SK-N-SH (cell line): ENCODE measurements at regions not wholly inside any gene's neighbourhood (a gene's known extent, or its start where the extent isn't known, plus 50 kb on each side); places are given as distances from the start of the nearest gene placed in this dataset.

ENCODE experiments used
- CTCF ChIA-PET: fragments of 300-600, 350-600 bp; formaldehyde crosslinking; extraction: SDS; loops from one replicate; lab custom pipeline; 2021; lab: Yijun Ruan, JAX
- POLR2A ChIA-PET: fragments of 350-600 bp; sonication (Branson Sonifier 250); formaldehyde crosslinking; extraction: SDS; loops from one replicate; lab custom pipeline; 2020; ENCODE audit warnings: antibody characterized with exemption, inconsistent platforms; lab: Yijun Ruan, JAX
- DNase-seq: peaks from one replicate; pipeline ENCODE4 v3.0.0; 2012
- H2AFZ ChIP-seq: fragments of 200-600 bp; sonication (generic); 2 replicates; pipeline ENCODE4 v1.8.1; 2016; ENCODE audit warnings: antibody characterized with exemption, mild to moderate bottlenecking, low read depth
- H3F3A ChIP-seq: fragments of 200-600 bp; sonication (generic); replicated peaks from 2 replicates; pipeline ENCODE3; 2016; ENCODE audit warnings: antibody characterized with exemption, mild to moderate bottlenecking; ENCODE audit not compliant: insufficient read depth
- H3K27ac ChIP-seq, 2 experiments: fragments of 200-500 bp in 1 of 2; fragments of 200-600 bp in 1 of 2; sonication (Bioruptor generic) in 1 of 2; sonication (generic), shearing (Covaris generic) in 1 of 2; 2 replicates each; pipeline versions ENCODE4 v1.5.1 to v1.6.1; 2014 to 2016; ENCODE audit warnings: low read depth in 2 of 2, inconsistent platforms in 1 of 2, low read length in 1 of 2, mild to moderate bottlenecking in 1 of 2, mixed read lengths in 1 of 2
- H3K27me3 ChIP-seq: fragments of 200-600 bp; sonication (generic), shearing (Covaris generic); 2 replicates; pipeline ENCODE4 v1.6.1; 2016; ENCODE audit warnings: mixed run types; ENCODE audit not compliant: insufficient read depth
- H3K36me3 ChIP-seq, 2 experiments: fragments of 200-500 bp in 1 of 2; fragments of 200-600 bp in 1 of 2; sonication (Bioruptor generic) in 1 of 2; sonication (generic) in 1 of 2; replicated peaks in 1 of 2; 2 replicates each; pipeline versions ENCODE3 to v1.5.1; 2014 to 2016; ENCODE audit warnings: low read length in 1 of 2, mild to moderate bottlenecking in 1 of 2; ENCODE audit not compliant: insufficient read depth in 2 of 2, control insufficient read depth in 1 of 2
- H3K4me1 ChIP-seq, 2 experiments: fragments of 200-500 bp in 1 of 2; fragments of 200-600 bp in 1 of 2; sonication (Bioruptor generic) in 1 of 2; sonication (generic), shearing (Covaris generic) in 1 of 2; 2 replicates each; pipeline versions ENCODE4 v1.5.1 to v1.6.1; 2014 to 2016; ENCODE audit warnings: low read depth in 1 of 2, low read length in 1 of 2, mixed run types in 1 of 2; ENCODE audit not compliant: insufficient read depth in 2 of 2, control insufficient read depth in 1 of 2
- H3K4me2 ChIP-seq: fragments of 200-600 bp; sonication (generic), shearing (Covaris generic); 2 replicates; pipeline ENCODE4 v1.6.1; 2017; ENCODE audit warnings: mixed run types
- H3K4me3 ChIP-seq, 2 experiments: fragments of 200-500 bp in 1 of 2; fragments of 200-600 bp in 1 of 2; sonication (Bioruptor generic) in 1 of 2; sonication (generic), shearing (Covaris generic) in 1 of 2; 2 replicates each; pipeline versions ENCODE4 v1.5.1 to v1.8.1; 2014 to 2016; ENCODE audit warnings: low read depth in 2 of 2, inconsistent platforms in 1 of 2, low read length in 1 of 2, mild to moderate bottlenecking in 1 of 2, mixed read lengths in 1 of 2, moderate library complexity in 1 of 2
- H3K79me2 ChIP-seq: fragments of 200-600 bp; sonication (generic); 2 replicates; pipeline ENCODE4 v1.8.1; 2017; ENCODE audit warnings: mild to moderate bottlenecking; ENCODE audit not compliant: insufficient read depth
- H3K9ac ChIP-seq: fragments of 200-600 bp; sonication (generic); 2 replicates; pipeline ENCODE4 v1.6.1; 2017; ENCODE audit warnings: mixed run types
- H3K9me2 ChIP-seq: fragments of 200-600 bp; sonication (generic); 2 replicates; pipeline ENCODE4 v1.6.1; 2017; ENCODE audit warnings: mixed run types
- H3K9me3 ChIP-seq: fragments of 200-600 bp; sonication (generic); 2 replicates; pipeline ENCODE4 v1.6.1; 2017; ENCODE audit warnings: mixed run types, mild to moderate bottlenecking, moderate library complexity
- H4K20me1 ChIP-seq: fragments of 200-600 bp; sonication (generic); 2 replicates; pipeline ENCODE4 v1.6.1; 2017; ENCODE audit warnings: mild to moderate bottlenecking, mixed run types; ENCODE audit not compliant: insufficient read depth
- CHD2 ChIP-seq: fragments of 150-350 bp; IDR thresholded peaks from 2 replicates; pipeline ENCODE4 v1.6.1; 2018; ENCODE audit warnings: low read length; ENCODE audit not compliant: partially characterized antibody
- ELF1 ChIP-seq: IDR thresholded peaks from 2 replicates; pipeline ENCODE4 v1.4.0; 2012
- EP300 ChIP-seq, 2 experiments: IDR thresholded peaks; 2 replicates each; pipeline versions ENCODE4 v1.4.0 to v1.6.1; 2012; ENCODE audit warnings: borderline replicate concordance in 1 of 2, low read depth in 1 of 2, low read length in 1 of 2
- GABPA ChIP-seq: IDR thresholded peaks from 2 replicates; pipeline ENCODE4 v1.4.0; 2012; ENCODE audit warnings: low read depth, mild to moderate bottlenecking
- GATA2 ChIP-seq: sonication (generic); formaldehyde crosslinking; IDR thresholded peaks from 2 replicates; pipeline ENCODE4 v1.5.0; 2020; ENCODE audit warnings: mild to moderate bottlenecking, missing genetic modification reagents
- JUND ChIP-seq: IDR thresholded peaks from 2 replicates; pipeline ENCODE4 v1.4.0; 2012
- MXI1 ChIP-seq: IDR thresholded peaks from 2 replicates; pipeline ENCODE4 v1.6.1; 2012; ENCODE audit warnings: mild to moderate bottlenecking, low read depth, low read length, improper control_type of control experiment
- NRF1 ChIP-seq: IDR thresholded peaks from 2 replicates; pipeline ENCODE4 v1.6.1; 2012; ENCODE audit warnings: low read depth, mild to moderate bottlenecking, low read length
- RAD21 ChIP-seq: IDR thresholded peaks from 2 replicates; pipeline ENCODE4 v1.6.1; 2012; ENCODE audit warnings: mild to moderate bottlenecking, low read length
- SIN3A ChIP-seq: IDR thresholded peaks from 2 replicates; pipeline ENCODE4 v1.6.1; 2012; ENCODE audit warnings: low read depth, mild to moderate bottlenecking, low read length, moderate library complexity, borderline replicate concordance
- SMC3 ChIP-seq: IDR thresholded peaks from 2 replicates; pipeline ENCODE4 v1.6.1; 2012; ENCODE audit warnings: low read depth, low read length, improper control_type of control experiment
- TCF12 ChIP-seq: IDR thresholded peaks from 2 replicates; pipeline ENCODE4 v1.4.0; 2012
- WGBS: methylation state at CpG from one replicate; pipeline ENCODE4 v1.1.6; 2017; ENCODE audit warnings: low lambda C conversion rate; 5-methylcytosine and 5-hydroxymethylcytosine counted together
- TF ChIP-seq, protein P1 (sequence below): IDR thresholded peaks from 2 replicates; pipeline ENCODE4 v1.4.0; 2012; ENCODE audit warnings: low read depth
- TF ChIP-seq, protein P2 (sequence below): IDR thresholded peaks from 2 replicates; pipeline ENCODE4 v1.4.0; 2012; ENCODE audit warnings: low read depth, borderline replicate concordance
- TF ChIP-seq, protein P3 (sequence below): fragments of 150-350 bp; IDR thresholded peaks from 2 replicates; pipeline ENCODE4 v1.6.1; 2017; ENCODE audit warnings: antibody characterized with exemption, low read length, low read depth, borderline replicate concordance
- TF ChIP-seq, protein P4 (sequence below): IDR thresholded peaks from 2 replicates; pipeline ENCODE4 v1.4.0; 2012; ENCODE audit warnings: low read depth, borderline replicate concordance

DNA sequence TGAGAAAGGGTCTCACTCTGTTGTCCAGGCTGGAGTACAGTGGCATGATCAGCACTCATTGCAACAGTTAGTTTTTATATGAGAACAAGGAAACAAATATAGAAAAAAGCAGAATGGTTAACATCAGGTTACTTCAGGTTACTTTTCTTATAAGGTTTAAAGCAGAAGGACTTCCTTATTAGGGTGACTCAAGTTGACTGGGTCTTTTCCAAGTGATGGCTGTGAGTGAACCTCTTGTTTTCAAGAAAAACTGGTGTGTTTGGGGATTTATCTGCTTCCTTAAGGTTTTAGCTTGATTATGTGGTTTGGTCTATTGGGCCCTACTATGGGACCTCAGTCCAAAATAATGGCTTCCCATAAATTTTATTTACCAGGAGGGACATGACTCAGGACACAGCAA is 99.2 kb downstream of the ARRDC3 start:
- POLR2A ChIA-PET, result no interaction called here
- peak overlapping the region in 1 of 2 experiments; percentile 53; a peak in 2 of 4 replicates for H3K27ac ChIP-seq
- DNase-seq, result no peak

DNA sequence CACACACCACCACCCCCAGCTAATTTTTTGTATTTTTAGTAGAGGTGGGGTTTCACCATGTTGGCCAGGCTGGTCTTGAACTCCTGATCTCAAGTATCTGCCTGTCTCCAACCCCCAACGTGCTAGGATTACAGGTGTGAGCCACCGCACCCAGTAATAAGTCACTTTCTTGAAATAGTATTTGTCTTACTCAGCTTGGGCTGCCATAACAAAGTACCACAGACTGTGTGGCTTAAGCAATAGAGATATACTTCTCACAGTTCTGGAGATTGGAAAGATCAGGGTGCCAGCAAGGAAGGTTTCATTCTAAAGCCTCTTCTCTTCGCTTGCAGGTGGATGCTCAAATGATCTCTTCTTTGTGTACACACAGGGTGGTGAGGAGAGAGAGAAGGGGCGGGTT is 99.8 kb downstream of the ARRDC3 start:
- no peak for DNase-seq
- Histone ChIP-seq H3K27ac (peak overlapping the region in 1 of 2 experiments; percentile 53; a peak in 1 of 4 replicates), H3K36me3 (no peaks in the 10 kb centered on the region), H3K9ac (no peak overlapping the region), H3K4me2 (no peak overlapping the region), H3K4me3 (no peak overlapping the region), H3K79me2 (no peaks in the 10 kb centered on the region), H3K9me2 (no peaks in the 10 kb centered on the region), H3K9me3 (no peaks in the 10 kb centered on the region), H4K20me1 (no peaks in the 10 kb centered on the region), H3K4me1 (peaks cover 14 to 17% of the 10 kb centered on the region in 2 experiments), H3F3A (peaks cover 24% of the 10 kb centered on the region), H3K27me3 (no peaks in the 10 kb centered on the region), H2AFZ (no peak overlapping the region)
- WGBS, result 89% methylated on average over 4 of the region's 4 CpGs
- CTCF ChIA-PET, result no interaction called here
- POLR2A ChIA-PET, result interaction anchor here (1.2 kb wide), 1 partner anchor 98 kb away, joined by 3 read pairs; no protein-coding TSS in a partner anchor
- TF ChIP-seq, protein P1, sequence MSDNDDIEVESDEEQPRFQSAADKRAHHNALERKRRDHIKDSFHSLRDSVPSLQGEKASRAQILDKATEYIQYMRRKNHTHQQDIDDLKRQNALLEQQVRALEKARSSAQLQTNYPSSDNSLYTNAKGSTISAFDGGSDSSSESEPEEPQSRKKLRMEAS, result no peak
- no peak for TF ChIP-seq SIN3A
- TF ChIP-seq JUND, result no peak
- TF ChIP-seq TCF12, result no peak
- no peak for TF ChIP-seq RAD21
- no peak for TF ChIP-seq CHD2
- no peak for TF ChIP-seq ELF1
- TF ChIP-seq MXI1, result no peak
- no peak for TF ChIP-seq GABPA
- TF ChIP-seq, protein P2, sequence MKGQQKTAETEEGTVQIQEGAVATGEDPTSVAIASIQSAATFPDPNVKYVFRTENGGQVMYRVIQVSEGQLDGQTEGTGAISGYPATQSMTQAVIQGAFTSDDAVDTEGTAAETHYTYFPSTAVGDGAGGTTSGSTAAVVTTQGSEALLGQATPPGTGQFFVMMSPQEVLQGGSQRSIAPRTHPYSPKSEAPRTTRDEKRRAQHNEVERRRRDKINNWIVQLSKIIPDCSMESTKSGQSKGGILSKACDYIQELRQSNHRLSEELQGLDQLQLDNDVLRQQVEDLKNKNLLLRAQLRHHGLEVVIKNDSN, result no peak
- no peak for TF ChIP-seq GATA2 (CRISPR knock-in tag)
- TF ChIP-seq SMC3, result no peak
- no peak for TF ChIP-seq NRF1
- TF ChIP-seq, protein P3, sequence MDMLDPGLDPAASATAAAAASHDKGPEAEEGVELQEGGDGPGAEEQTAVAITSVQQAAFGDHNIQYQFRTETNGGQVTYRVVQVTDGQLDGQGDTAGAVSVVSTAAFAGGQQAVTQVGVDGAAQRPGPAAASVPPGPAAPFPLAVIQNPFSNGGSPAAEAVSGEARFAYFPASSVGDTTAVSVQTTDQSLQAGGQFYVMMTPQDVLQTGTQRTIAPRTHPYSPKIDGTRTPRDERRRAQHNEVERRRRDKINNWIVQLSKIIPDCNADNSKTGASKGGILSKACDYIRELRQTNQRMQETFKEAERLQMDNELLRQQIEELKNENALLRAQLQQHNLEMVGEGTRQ, result no peak
- TF ChIP-seq EP300 (IDR thresholded peaks at IDR 0.05; ENCODE audit: borderline replicate concordance in 1 of 2, low read depth in 1 of 2, low read length in 1 of 2), result no peak
- TF ChIP-seq, protein P4, sequence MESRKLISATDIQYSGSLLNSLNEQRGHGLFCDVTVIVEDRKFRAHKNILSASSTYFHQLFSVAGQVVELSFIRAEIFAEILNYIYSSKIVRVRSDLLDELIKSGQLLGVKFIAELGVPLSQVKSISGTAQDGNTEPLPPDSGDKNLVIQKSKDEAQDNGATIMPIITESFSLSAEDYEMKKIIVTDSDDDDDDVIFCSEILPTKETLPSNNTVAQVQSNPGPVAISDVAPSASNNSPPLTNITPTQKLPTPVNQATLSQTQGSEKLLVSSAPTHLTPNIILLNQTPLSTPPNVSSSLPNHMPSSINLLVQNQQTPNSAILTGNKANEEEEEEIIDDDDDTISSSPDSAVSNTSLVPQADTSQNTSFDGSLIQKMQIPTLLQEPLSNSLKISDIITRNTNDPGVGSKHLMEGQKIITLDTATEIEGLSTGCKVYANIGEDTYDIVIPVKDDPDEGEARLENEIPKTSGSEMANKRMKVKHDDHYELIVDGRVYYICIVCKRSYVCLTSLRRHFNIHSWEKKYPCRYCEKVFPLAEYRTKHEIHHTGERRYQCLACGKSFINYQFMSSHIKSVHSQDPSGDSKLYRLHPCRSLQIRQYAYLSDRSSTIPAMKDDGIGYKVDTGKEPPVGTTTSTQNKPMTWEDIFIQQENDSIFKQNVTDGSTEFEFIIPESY, result no peak

More for the DNA sequence above, 99.2 kb downstream of the ARRDC3 start:
- CTCF ChIA-PET, result interaction anchor here (0.7 kb wide), 1 partner anchor 428 kb away, joined by 3 read pairs; no protein-coding TSS in a partner anchor
- TF ChIP-seq SIN3A (no peak), JUND (peak; percentile 8; the same call in 1 of the 2 replicates)
- Histone ChIP-seq H3K27me3 (no peaks in the 10 kb centered on the region), H2AFZ (0 out of 2 replicates have a peak overlapping the region, but pooled peaks have one; percentile 3), H3K4me3 (no peak overlapping the region), H3F3A (peaks cover 21% of the 10 kb centered on the region), H3K9me2 (no peaks in the 10 kb centered on the region), H3K79me2 (no peaks in the 10 kb centered on the region), H3K9ac (no peak overlapping the region), H4K20me1 (no peaks in the 10 kb centered on the region), H3K4me2 (no peak overlapping the region), H3K36me3 (no peaks in the 10 kb centered on the region), H3K9me3 (no peaks in the 10 kb centered on the region), H3K4me1 (peaks cover 17 to 18% of the 10 kb centered on the region in 2 experiments)
